NCI-H526 treated with DMSO at 0.1 percent for 48 hours (cell line): ENCODE measurements at regions not wholly inside any gene's neighbourhood (a gene's known extent, or its start where the extent isn't known, plus 50 kb on each side); places are given as distances from the start of the nearest gene placed in this dataset.

Experiments
- DNase-seq: peaks from one replicate; lab custom pipeline; 2025; lab: John Stamatoyannopoulos, UW

DNA sequence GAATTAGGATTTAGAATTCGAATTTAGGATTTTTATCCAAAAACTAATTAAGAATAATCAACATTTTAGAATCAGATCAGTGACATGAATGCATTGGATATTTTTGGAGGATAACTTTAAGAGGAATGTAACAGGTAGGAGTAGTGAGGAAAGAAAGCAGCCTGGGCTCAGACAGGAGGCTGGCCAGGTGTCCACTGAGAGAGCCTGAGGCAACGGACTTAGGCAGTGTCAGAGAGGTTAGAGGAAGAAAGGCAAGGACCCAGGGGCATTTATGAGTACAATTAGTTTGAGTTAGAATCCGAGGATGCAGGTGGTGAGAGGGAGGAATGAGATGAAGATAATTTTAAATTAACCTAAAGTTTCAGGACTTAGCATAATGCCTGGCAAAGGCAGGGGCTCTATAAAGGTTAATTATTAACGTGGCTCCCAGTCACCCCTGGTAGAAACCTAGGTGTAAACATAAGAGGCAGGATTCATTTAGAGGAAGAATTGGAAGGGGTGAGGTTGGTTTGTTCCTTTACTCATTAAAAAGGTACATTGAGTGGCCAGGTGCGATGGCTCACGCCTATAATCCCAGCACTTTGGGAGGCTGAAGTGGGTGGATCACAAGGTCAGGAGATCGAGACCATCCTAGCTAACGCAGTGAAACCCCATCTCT lies 507.1 kb downstream of the TMEM182 start:
- DNase-seq, result no peak

DNA sequence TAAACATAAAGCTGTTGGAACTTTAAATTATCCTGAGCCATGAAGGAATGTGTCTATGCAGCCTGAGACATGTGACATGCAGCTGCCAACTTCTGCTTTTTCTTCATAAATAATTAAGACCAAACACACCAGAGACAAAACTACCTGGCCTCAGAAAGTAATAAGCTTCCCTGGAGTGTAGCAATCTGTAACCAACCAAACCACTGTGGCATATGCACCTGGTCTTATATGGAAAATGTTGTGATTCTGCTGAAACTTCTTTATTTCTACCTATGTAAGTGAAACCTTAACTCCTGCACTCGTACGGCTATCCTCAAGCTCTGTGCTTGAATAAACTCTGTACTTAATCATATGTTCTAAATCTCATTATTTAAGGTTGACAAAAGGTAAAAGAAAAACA lies 515.0 kb downstream of the TMEM182 start:
- no peak for DNase-seq

GRCh38 chr2:103284750-103285149 lies 522.9 kb downstream of the TMEM182 start:
- no peak for DNase-seq

DNA sequence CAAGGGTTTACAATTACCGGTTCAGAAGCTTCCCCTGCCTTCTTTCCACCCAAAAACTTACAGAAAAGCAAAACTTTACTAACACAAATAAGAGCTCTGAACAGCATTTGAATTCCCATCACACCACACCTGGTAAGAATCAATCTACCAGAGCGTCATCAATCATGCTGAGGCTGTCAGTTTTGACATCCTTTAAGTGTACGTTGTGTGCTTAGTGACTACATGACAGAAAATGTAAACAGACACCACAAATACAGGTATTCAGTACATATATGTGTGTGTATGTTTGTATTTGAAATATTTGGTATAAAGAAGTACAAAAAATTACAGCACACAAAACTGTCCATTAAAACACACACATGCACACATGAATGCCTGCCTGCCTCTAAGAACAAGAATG lies 523.5 kb downstream of the TMEM182 start:
- DNase-seq, result no peak

DNA sequence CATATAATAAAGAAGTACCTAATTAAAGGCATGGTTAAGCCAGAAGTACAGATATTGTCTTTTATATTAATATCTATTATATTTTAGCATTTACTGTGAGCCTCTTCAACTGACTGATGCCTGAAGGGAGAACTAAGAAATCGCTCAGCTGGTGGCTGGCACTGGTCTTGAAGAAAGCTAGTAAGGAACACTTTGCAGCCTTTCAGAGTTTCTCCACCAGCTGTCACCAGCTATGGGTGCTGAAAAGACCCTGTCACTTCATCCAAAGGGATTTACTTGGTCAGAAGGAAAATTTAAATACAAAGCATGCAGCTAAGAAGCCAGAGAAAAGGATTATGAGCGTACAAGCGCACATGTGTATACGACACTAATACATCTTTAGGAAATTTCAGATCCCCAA lies 525.9 kb downstream of the TMEM182 start:
- DNase-seq, result no peak

- DNase-seq, result no peak
Measured at GRCh38 chr2:103288696-103289095, 526.9 kb downstream of the TMEM182 start.

- peak; percentile 32 for DNase-seq
Measured at GRCh38 chr2:103289105-103289725, 527.4 kb downstream of the TMEM182 start.

GRCh38 chr2:103292573-103292972 lies 530.7 kb downstream of the TMEM182 start:
- no peak for DNase-seq

GRCh38 chr2:103293067-103293741 lies 531.4 kb downstream of the TMEM182 start:
- no peak for DNase-seq

GRCh38 chr2:103293742-103294077 lies 531.9 kb downstream of the TMEM182 start:
- no peak for DNase-seq

DNA sequence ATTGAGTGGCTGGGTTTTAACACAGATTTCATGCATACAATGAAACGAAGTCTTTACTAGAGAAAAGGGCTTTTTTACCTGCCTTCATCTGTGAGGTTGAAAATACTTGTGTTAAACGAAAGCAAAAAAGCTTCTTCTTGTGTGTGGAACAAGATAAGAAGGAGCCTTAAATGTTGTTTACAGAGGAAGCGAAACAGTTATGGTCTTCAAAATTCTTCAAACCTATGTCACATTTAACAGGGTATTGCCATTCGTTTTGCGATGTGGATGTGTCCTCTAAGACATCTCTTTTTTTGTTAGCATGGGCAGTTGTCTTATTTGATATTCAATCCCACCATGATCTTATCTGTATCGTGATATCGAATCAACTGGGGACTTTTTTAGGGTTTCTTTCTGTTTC lies 532.6 kb downstream of the TMEM182 start:
- no peak for DNase-seq

DNA sequence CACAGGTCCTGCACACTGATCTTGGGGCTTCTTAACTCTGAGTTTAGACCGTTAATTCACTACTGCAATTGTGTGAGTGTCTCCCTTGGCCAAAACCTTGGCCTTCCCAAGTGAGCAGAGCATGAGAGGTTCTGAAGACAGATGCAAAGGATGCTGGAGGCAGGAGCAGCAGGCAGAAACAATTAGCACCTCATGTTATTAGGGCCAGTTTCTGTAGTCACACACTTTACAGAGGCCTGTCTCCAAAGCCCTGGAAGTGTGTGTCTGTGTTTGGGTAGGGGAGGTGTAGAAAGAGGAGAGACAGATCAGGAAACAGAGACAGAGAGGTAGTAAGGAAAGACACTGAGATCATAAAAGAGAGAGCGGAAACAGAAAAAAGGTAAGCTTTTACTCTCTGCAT lies 533.8 kb downstream of the TMEM182 start:
- DNase-seq, result no peak

DNA sequence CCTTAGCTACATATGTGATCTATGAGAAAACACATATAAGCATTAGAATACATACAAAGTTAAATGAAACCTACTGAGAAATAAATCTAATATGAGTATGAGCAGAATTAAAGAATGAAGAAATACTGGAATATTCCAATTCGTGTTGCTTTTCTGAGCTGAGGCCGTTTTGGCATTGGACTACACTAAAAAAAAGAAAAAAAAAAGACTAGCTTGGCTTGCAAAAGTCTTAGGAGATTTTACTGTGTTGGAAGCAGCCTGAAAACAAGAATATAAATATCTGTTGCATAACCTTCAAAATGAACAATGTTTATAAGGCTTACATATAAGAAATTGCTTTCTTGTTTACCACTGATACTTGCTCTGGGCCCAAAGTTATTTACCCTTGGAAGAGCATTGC lies 562.8 kb downstream of the TMEM182 start:
- DNase-seq, result no peak

DNA sequence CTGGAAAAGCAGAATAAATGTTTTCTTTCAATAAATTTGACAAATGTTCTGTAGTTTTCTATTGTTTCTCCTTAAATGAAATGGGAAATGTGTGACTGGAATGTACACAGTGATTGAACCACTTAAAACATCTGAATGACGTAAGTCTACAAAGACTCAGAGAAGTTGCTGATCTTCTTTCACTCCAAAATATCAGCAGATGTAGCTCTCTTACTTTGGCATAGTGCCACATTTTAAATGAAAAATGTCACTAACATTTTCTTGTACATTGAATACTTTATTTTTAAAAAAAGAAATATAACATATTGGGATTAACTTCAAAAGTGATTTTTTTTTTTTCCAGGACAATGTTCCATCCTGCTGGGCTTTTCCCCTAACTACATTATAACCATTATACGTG lies 565.6 kb downstream of the TMEM182 start:
- DNase-seq, result no peak

DNA sequence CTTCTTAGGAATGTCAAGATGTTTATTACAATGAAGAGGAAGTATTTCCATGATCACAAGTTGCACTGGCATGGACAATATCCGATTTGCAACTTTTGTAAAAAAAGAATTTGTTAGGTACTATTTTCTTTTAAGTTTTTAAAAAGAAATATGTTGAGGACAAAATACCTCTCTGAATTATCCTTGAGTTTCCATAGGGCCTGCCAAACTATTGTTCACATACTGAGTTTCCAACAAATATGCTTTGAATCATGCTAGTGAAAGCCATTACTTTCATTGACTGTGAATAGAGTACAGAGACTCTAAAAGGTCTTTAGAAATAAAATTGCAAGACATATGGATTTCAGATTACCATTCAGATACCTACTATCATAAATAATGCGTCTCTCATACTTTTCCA lies 566.1 kb downstream of the TMEM182 start:
- no peak for DNase-seq

GRCh38 chr2:103335403-103335802 lies 573.6 kb downstream of the TMEM182 start:
- DNase-seq, result no peak

- DNase-seq, result no peak
Measured at GRCh38 chr2:103338819-103339218, 577.0 kb downstream of the TMEM182 start.

GRCh38 chr2:103346780-103347179 lies 584.9 kb downstream of the TMEM182 start:
- DNase-seq, result no peak

- no peak for DNase-seq
Measured at GRCh38 chr2:103353774-103354173, 591.9 kb downstream of the TMEM182 start.

DNA sequence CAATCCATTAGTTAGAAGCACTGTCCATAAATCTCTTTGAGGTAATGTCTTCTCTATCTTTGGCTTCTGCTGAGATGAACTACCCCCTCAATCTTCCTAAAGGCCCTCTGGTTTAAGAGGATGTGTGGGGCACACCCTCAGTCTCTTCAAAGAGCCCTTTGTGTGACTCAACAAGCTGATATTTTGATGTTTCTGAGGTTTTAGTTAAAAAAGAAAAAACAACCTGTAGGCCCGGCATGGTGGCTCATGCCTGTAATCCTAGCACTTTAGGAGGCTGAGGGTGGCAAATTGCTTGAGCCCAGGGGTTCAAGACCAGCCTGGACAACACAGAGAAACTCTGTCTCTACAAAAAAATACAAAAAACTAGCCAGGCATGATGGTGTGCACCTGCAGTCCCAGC lies 593.5 kb downstream of the TMEM182 start:
- DNase-seq, result no peak

DNA sequence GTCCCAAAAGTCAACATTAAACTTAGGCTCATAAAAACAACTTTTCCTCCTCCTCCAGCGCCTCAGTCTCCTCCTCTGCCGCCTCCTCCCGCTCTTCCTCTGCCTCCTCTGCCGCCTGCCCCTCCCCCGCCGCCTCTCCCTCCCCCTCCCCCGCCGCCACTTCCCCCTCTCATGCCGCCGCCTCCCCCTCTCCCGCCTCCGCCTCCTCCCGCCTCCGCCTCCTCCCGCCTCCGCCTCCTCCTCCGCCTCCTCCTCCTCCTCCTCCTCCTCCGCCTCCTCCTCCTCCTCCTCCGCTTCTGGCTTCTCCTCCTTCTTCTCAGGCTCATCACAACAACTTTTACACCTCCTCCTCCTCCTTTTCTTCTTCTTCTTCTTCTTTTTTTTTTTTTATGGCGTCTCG lies 599.9 kb downstream of the TMEM182 start:
- no peak for DNase-seq

DNA sequence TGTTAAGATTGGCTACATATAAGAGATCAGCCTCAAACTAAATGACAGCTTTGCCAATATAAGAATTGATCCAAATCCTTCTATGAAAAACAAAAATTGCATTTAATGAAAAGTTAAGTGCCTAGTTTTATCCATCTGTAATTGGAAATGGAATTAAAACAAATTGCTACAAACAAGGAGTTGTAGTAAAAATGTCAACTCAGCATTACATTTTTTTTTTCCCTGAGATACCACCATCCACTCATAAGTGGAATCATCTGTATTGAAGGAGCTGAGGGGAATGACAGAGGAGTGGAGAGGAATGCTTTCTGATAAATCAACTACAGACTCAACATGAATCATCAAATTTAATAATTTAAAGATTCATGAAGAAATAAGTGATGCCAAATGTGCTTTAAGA lies 601.8 kb downstream of the TMEM182 start:
- no peak for DNase-seq

DNA sequence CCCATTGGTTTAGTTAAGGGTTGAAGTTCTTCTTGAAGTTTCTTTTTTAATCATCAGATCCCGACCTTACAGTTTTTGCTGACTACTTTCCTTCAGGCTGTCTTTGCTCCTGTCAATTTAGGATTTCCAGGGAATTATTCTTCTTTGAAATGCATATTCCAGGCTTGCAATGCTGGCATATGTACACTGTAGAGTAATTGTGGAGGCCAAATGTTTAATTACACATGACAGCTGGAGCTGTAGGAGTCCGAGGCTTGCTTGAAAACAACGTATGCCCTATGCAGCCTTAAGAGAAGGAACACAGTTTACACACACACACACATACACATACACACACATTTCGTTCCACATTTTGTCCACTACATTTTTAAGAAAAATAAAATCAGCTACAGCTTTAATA lies 602.3 kb downstream of the TMEM182 start:
- DNase-seq, result no peak

GRCh38 chr2:103365071-103365470 lies 603.2 kb downstream of the TMEM182 start:
- DNase-seq, result no peak
